ENCODE measurements at regions not wholly inside any gene's neighbourhood (a gene's known extent, or its start where the extent isn't known, plus 50 kb on each side); places are given as distances from the start of the nearest gene placed in this dataset.

- no peak for DNase-seq
Measured at GRCh38 chr6:100176311-100176950, 182.4 kb upstream of the MCHR2 start.

- DNase-seq: no peak
Measured at GRCh38 chr6:100175814-100176310, 181.8 kb upstream of the MCHR2 start.

GRCh38 chr6:100173211-100173610 lies 179.2 kb upstream of the MCHR2 start:
- DNase-seq: no peak

GRCh38 chr6:100172322-100172713 lies 178.3 kb upstream of the MCHR2 start:
- DNase-seq: no peak

- DNase-seq: no peak
Measured at GRCh38 chr6:100171533-100172321, 177.7 kb upstream of the MCHR2 start.

- no peak for DNase-seq
Measured at GRCh38 chr6:100168148-100168547, 174.1 kb upstream of the MCHR2 start.

- no peak for DNase-seq
Measured at GRCh38 chr6:100167585-100167984, 173.6 kb upstream of the MCHR2 start.

- no peak for DNase-seq
Measured at GRCh38 chr6:100166956-100167355, 172.9 kb upstream of the MCHR2 start.

GRCh38 chr6:100165442-100165841 lies 171.4 kb upstream of the MCHR2 start:
- DNase-seq: no peak

- DNase-seq: no peak
Measured at GRCh38 chr6:100163035-100163434, 169.0 kb upstream of the MCHR2 start.

GRCh38 chr6:100161782-100162365 lies 167.9 kb upstream of the MCHR2 start:
- no peak for DNase-seq

GRCh38 chr6:100160930-100161329 lies 166.9 kb upstream of the MCHR2 start:
- DNase-seq: no peak

- no peak for DNase-seq
Measured at GRCh38 chr6:100155141-100155540, 161.1 kb upstream of the MCHR2 start.

- no peak for DNase-seq
Measured at GRCh38 chr6:100153636-100154275, 159.7 kb upstream of the MCHR2 start.

- no peak for DNase-seq
Measured at GRCh38 chr6:100152201-100152600, 158.2 kb upstream of the MCHR2 start.

- no peak for DNase-seq
Measured at GRCh38 chr6:100144991-100145390, 151.0 kb upstream of the MCHR2 start.

- DNase-seq: no peak
Measured at GRCh38 chr6:100138346-100139022, 144.5 kb upstream of the MCHR2 start.

GRCh38 chr6:100137759-100138158 lies 143.7 kb upstream of the MCHR2 start:
- no peak for DNase-seq

GRCh38 chr6:100136590-100136989 lies 142.6 kb upstream of the MCHR2 start:
- no peak for DNase-seq

GRCh38 chr6:100135977-100136376 lies 142.0 kb upstream of the MCHR2 start:
- DNase-seq: no peak

- DNase-seq: no peak
Measured at GRCh38 chr6:100134703-100135102, 140.7 kb upstream of the MCHR2 start.

- no peak for DNase-seq
Measured at GRCh38 chr6:100134297-100134696, 140.3 kb upstream of the MCHR2 start.

- DNase-seq: no peak
Measured at GRCh38 chr6:100132005-100132404, 138.0 kb upstream of the MCHR2 start.

Data from activated CD8-positive, alpha-beta memory T cell treated with anti-CD3 and anti-CD28 coated beads for 24 hours (primary cell).